HG03196 (cell line): ENCODE measurements at regions not wholly inside any gene's neighbourhood (a gene's known extent, or its start where the extent isn't known, plus 50 kb on each side); places are given as distances from the start of the nearest gene placed in this dataset.

Experiments used
- ATAC-seq: cut with Tn5 transposase; IDR thresholded peaks from one replicate; pipeline ENCODE4 v1.9.1; 2021; ENCODE audit not compliant: unreplicated experiment

DNA sequence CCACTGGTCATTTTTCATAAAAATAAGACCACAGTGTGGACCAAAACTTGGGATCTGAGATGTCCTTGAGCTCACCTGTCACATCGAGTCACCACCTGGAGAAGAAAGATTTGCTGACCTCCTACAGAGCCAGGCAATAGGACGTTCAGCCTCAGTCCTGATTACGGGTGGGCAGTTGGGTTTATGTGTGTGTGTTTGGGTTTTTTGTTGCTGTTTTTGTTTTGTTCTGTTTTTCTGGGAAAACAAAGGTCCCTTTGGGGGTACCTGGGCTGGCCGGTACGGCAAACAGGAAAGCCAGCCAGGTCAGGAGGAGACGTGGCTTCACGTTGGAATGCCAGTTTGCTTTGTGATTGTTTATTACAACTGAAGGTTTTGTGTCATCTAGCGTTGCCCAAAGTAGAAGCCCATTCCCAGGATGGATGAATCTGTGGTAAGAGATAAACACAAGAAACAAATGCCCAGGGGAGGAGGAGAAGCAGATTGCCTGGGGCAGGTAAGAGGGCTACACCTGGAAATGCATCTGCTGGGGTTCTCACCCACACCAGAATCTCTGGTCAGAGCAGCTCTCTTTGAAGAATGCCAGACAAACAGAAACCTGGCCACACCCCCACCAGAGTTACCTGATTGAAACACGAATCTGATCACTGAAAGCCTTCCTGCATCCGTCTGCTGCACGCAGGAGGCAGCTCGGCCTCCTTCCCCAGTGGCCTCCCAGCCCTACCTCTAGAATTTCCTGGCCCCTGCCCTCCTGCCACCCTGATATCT, 100.1 kb upstream of the DIO3 start:
- no peak for ATAC-seq

DNA sequence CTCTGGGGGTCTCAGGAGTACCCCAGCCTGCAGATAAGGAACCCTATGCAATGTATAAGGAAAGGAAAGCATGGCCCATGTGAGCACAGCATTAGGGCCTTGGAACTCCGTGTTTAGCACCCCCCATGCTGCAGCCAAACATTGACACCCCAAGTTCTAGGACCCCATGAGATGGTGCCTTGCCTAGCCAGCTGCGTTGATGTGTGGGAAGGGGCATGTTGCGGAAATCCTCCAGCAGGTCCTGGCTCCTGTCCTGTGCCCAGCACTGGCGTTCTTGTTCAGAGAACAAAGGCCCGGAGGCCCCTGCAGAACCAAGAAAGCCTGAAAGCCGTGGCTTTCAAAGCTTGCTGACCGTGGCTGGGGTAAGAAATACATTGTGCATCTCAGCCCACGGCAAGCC, 99.4 kb upstream of the DIO3 start:
- ATAC-seq, result no peak

- ATAC-seq, result no peak
Measured at GRCh38 chr14:101462726-101463565, 98.3 kb upstream of the DIO3 start.

- no peak for ATAC-seq
Measured at GRCh38 chr14:101463566-101464171, 97.6 kb upstream of the DIO3 start.

GRCh38 chr14:101464310-101464983, 96.8 kb upstream of the DIO3 start:
- ATAC-seq, result no peak

- ATAC-seq, result no peak
Measured at GRCh38 chr14:101464984-101465794, 96.1 kb upstream of the DIO3 start.

- ATAC-seq, result no peak
Measured at GRCh38 chr14:101465795-101466448, 95.4 kb upstream of the DIO3 start.

DNA sequence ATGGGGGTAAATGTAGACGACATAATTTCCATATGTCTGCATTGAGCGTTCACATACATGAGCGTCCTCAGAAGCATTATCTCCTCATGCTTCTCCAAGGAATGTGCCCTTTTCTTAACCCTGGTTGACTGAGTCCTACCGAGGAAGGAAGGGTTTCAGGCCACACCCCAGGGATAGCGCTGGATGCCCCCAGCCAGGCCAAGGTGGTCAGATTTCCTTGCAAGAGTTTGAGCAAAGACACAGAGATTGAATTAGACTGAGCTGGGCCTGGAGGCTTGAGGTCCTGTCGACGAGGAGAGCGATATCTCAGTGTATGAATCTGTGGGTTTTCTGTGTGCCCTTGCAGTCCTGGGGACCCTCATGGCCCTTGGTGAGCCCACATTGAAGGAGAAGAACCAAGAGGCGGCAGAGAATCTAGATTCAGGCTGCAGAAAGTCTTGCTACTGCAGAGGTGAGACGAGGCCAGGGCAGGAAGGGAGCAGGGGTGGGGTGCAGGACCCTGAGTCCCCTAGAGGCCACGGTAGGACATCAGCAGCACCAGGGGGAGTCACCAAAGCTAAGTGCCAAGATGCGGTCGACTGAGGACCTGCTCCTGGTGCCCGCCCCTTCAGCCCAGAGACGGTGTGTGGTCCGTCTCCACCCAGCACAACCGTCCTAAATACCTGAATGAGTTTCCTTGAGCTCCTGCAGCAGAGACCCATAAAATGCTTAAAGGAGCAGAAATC, 94.7 kb upstream of the DIO3 start:
- ATAC-seq, result no peak

GRCh38 chr14:101467181-101467926, 93.9 kb upstream of the DIO3 start:
- ATAC-seq, result no peak

DNA sequence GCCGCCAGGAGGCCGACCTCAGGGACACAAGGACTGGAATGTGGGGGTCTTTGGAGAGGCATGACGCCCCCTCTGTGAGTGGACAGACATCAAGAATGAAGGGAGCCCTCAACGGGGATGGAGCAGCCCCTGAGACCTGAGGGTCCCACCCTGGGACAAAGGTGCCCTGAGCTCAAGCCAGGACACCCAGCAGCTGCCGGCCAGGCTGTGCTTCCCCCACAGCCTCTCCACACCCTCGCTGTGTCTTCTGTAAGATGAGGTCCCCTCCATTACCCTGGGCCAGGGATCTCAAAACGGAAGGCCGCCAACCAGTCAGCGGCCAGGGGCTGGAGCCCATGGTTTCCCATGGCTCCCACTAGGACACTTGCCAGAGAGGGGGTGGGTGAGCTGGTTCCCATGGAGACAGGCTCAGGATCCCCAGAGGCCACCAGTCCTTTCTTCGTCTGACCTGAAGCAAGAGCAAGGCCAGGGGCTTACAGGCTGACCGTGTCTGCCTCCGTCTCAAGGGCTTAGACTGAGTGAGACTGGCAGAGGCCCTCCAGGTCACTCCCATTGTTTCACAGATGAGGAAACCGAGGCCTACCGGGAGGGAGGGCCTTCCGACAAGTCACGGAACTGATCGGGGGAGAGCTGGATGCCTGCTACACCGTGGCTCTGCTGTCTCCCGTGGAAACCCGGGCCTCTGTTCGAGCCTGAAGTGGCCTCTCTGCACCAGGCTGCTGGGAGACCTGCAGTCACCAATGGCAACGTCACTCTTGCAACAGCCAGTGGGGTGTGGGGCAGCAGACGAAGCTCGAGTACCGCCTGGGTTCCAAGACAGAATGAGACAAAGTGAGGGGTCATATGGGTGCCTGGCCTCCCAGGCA, 91.7 kb upstream of the DIO3 start:
- ATAC-seq, result no peak

DNA sequence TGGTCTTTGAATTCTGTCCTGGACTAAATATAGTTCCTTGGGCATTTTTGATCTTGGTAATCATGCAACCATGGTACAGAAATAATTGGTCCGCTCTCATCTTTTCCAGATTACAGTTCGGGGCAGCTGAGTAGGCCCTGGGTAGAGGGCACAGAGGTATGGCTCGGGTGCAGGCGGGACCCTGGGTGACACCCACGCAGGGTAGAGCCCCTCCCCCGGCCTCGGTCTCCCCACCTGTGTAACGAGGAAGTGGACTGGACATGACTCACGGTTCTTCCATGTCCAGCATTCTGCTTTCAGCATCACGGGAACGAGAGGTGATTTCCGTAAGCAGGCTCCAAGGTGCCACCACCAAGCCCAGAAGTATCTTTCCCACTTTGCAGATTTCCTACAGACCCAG, 91.0 kb upstream of the DIO3 start:
- ATAC-seq, result no peak

- no peak for ATAC-seq
Measured at GRCh38 chr14:101471723-101472517, 89.4 kb upstream of the DIO3 start.

- no peak for ATAC-seq
Measured at GRCh38 chr14:101472518-101472849, 88.8 kb upstream of the DIO3 start.

GRCh38 chr14:101473045-101473729, 88.1 kb upstream of the DIO3 start:
- no peak for ATAC-seq

DNA sequence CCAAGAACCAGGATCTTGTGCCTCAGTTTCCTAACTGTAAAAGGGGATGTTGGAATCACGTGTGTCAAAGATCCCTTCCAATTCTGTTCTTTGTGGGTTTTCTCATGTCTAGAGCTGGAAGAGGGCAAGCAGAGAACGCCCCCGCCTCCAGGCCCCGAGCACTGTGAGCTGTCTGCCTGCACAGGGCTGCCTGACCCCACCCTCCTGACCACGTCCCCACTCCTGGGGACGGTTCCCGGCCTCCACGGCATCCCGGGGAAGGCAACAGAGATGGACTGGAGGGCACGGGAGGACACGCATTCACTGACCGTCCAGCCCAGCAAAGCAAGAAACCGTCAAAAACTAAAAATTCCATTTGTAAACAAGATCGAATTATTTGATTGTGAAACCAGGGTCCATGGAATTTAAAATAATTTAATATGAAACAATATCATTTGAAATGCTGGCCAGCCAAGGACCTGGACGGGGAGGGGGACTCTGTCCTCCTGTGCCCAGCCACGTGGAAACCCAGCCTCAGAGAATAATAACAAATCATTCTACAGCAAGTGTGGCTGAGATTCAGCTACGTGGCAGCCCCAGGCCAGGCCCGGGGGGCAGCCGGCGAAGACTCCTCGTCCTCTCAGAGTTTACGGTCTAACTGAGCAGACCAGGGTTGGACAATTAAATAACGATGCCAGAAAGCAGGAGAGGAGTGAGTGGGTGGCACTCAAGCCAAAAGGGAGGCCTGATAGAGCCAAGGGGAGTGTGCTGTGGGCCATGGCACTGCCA, 87.3 kb upstream of the DIO3 start:
- ATAC-seq, result no peak
